SU-DHL-6 (cell line): ENCODE measurements at regions not wholly inside any gene's neighbourhood (a gene's known extent, or its start where the extent isn't known, plus 50 kb on each side); places are given as distances from the start of the nearest gene placed in this dataset.

Experiments used
- H2AFZ ChIP-seq: fragments of 200-600 bp; sonication (generic); 2 replicates; pipeline ENCODE4 v1.6.1; 2014; ENCODE audit warnings: low read depth, mild to moderate bottlenecking, moderate library complexity, mixed read lengths, antibody characterized with exemption, low read length; ENCODE audit not compliant: severe bottlenecking
- H3F3A ChIP-seq: fragments of 200-600 bp; shearing (Covaris generic); 2 replicates; pipeline ENCODE4 v1.6.0; 2016; ENCODE audit warnings: antibody characterized with exemption, mild to moderate bottlenecking; ENCODE audit not compliant: insufficient read depth
- H3K27ac ChIP-seq: fragments of 200-600 bp; sonication (generic); 2 replicates; pipeline ENCODE4 v1.5.1; 2016; ENCODE audit warnings: low read depth, mild to moderate bottlenecking, low read length, moderate library complexity, mixed read lengths
- H3K27me3 ChIP-seq: fragments of 200-600 bp; sonication (generic), shearing (Covaris generic); 2 replicates; pipeline ENCODE4 v1.6.0; 2014; ENCODE audit warnings: mild to moderate bottlenecking, low read length
- H3K36me3 ChIP-seq: fragments of 200-600 bp; sonication (generic); 2 replicates; pipeline ENCODE4 v1.6.1; 2014; ENCODE audit warnings: mild to moderate bottlenecking, low read length, mixed read lengths
- H3K4me2 ChIP-seq: fragments of 300-600, 200-600 bp; shearing (Covaris generic), sonication (generic); 2 replicates; pipeline ENCODE4 v1.6.0; 2014; ENCODE audit warnings: low read length, low read depth, mild to moderate bottlenecking; ENCODE audit not compliant: poor library complexity, severe bottlenecking
- H3K4me3 ChIP-seq: fragments of 200-600 bp; sonication (generic); 2 replicates; pipeline ENCODE4 v1.5.1; 2014; ENCODE audit warnings: antibody characterized with exemption, low read length, mild to moderate bottlenecking, mixed read lengths; ENCODE audit not compliant: insufficient read depth, poor library complexity, severe bottlenecking
- H3K79me2 ChIP-seq: fragments of 200-600 bp; sonication (generic); 2 replicates; pipeline ENCODE4 v1.6.1; 2014; ENCODE audit warnings: mild to moderate bottlenecking, low read length, moderate library complexity; ENCODE audit not compliant: insufficient read depth
- H3K9ac ChIP-seq: fragments of 200-600 bp; sonication (generic); 2 replicates; pipeline ENCODE4 v1.7.0; 2014; ENCODE audit warnings: mild to moderate bottlenecking, low read length
- H3K9me2 ChIP-seq: fragments of 200-600 bp; sonication (generic); replicated peaks from 2 replicates; pipeline ENCODE4 v1.6.1; 2014; ENCODE audit warnings: low read length; ENCODE audit not compliant: insufficient read depth
- H3K9me3 ChIP-seq: fragments of 200-600 bp; sonication (generic); 2 replicates; pipeline ENCODE4 v1.6.1; 2014; ENCODE audit warnings: low read length, mixed read lengths; ENCODE audit not compliant: insufficient read depth
- H4K20me1 ChIP-seq: fragments of 200-600 bp; sonication (generic); 2 replicates; pipeline ENCODE4 v1.6.1; 2014; ENCODE audit warnings: low read depth, mild to moderate bottlenecking, antibody characterized with exemption, low read length, moderate library complexity, mixed read lengths
- CTCF ChIP-seq: fragments of 200-600 bp; sonication (generic); IDR thresholded peaks from one replicate; pipeline ENCODE4 v1.5.1; 2017; ENCODE audit warnings: antibody characterized with exemption, mild to moderate bottlenecking, low read length, moderate library complexity; ENCODE audit not compliant: insufficient read depth, poor library complexity, severe bottlenecking
- EZH2phosphoT487 ChIP-seq: fragments of 200-600 bp; sonication (generic), shearing (Covaris generic); conservative IDR thresholded peaks from 2 replicates; pipeline ENCODE4 v1.6.1; 2018; ENCODE audit warnings: mild to moderate bottlenecking, antibody characterized with exemption, low read length, moderate library complexity, mixed read lengths

DNA sequence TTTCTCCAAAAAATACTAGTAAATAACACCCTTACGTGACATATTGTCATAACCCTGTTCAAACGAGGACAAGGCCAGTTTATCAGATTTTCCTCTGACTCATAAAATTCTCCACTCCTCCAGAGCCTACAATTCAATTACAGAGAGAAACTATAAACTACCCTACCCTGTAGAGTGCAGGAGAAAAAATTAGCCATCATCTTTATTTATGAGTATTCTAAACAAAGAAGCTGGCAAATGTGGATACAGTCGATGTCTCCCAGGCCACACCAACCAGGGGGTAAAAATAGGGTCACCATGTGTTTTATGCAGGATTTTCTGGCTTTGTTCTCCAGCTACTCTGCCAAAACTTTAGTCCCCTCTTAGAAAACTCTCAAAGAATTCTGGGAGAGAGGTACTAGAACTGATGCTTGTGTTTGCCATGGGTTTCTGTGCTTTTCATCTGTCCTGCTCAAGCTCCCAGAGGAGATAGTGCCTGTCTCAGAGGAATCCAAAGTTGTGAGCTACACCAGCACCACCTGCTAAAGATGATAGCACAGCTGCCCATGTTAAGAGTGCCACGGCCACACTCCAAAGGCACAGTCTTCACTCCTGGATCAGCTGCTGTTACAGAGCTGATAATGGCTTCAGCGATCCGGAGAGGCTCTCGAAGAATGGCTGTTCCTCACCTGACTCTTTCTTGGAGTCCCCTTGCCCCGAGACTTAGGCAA, 150.2 kb downstream of the IMPG2 start:
- Histone ChIP-seq H2AFZ (no peak overlapping the region), H3K4me3 (no peak overlapping the region), H3K4me2 (no peak overlapping the region), H3F3A (no peaks in the 10 kb centered on the region), H3K27me3 (no peaks in the 10 kb centered on the region), H4K20me1 (no peaks in the 10 kb centered on the region), H3K9me3 (no peaks in the 10 kb centered on the region), H3K27ac (no peak overlapping the region), H3K9me2 (no peaks in the 10 kb centered on the region), H3K79me2 (no peaks in the 10 kb centered on the region), H3K36me3 (no peaks in the 10 kb centered on the region), H3K9ac (no peak overlapping the region)
- TF ChIP-seq EZH2phosphoT487, result no peak
- no peak for TF ChIP-seq CTCF

DNA sequence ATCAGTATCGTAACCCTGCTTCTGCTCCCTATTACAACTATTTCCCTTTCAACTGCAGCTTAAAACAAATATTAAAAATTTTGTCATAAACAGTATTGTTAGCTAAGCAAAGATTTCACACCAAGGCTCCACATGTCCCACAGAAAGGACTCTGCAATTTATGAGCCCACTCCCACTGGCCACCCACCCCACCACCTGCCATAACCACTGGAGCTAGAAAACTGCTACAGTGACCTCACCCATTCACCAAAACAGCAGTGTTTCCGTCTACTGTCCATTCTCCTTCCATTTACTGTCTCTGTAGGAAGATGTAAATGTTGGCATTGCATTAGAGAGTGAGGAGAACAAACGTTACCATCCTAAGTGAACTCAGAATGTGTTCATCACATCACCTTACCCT, 150.9 kb downstream of the IMPG2 start:
- Histone ChIP-seq H3K9me2 (no peaks in the 10 kb centered on the region), H3K4me2 (no peak overlapping the region), H3F3A (no peaks in the 10 kb centered on the region), H3K9ac (no peak overlapping the region), H3K27me3 (no peaks in the 10 kb centered on the region), H4K20me1 (no peaks in the 10 kb centered on the region), H2AFZ (no peak overlapping the region), H3K27ac (no peak overlapping the region), H3K4me3 (no peak overlapping the region), H3K9me3 (no peaks in the 10 kb centered on the region), H3K36me3 (no peaks in the 10 kb centered on the region), H3K79me2 (no peaks in the 10 kb centered on the region)
- TF ChIP-seq EZH2phosphoT487 (no peak), CTCF (no peak)

- H3K27me3 ChIP-seq, result no peaks in the 10 kb centered on the region
- H4K20me1 ChIP-seq, result no peaks in the 10 kb centered on the region
- no peak for TF ChIP-seq CTCF
- TF ChIP-seq EZH2phosphoT487, result no peak
- H2AFZ ChIP-seq, result no peak overlapping the region
- no peaks in the 10 kb centered on the region for H3K9me3 ChIP-seq
- no peak overlapping the region for H3K4me3 ChIP-seq
- H3K9ac ChIP-seq, result no peak overlapping the region
- H3K36me3 ChIP-seq, result no peaks in the 10 kb centered on the region
- H3K79me2 ChIP-seq, result no peaks in the 10 kb centered on the region
- no peak overlapping the region for H3K27ac ChIP-seq
- H3F3A ChIP-seq, result no peaks in the 10 kb centered on the region
- H3K9me2 ChIP-seq, result no peaks in the 10 kb centered on the region
- no peak overlapping the region for H3K4me2 ChIP-seq
Measured at GRCh38 chr3:101167376-101167775, 153.0 kb downstream of the IMPG2 start.
